ENCODE measurements at regions not wholly inside any gene's neighbourhood (a gene's known extent, or its start where the extent isn't known, plus 50 kb on each side); places are given as distances from the start of the nearest gene placed in this dataset.

DNA sequence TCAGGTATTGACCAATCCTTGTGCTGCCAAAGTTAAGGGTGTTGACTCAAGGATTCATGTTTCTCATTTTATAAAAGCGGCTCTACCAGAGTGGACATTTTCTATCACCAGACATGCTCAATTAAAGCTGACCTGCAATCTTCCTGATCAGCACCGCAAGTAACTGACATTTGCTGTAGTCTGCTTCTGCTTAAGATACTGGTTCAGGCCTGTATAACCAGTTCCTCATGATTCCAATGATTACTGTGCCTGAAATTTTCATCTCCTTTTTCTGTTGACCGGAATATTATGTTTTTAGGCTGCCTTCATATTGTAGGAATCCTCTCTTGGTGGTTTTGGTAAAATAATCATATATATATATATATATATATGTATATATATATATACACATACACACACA, 160.2 kb upstream of the SPIN4 start:
- Histone ChIP-seq H3K4me2 (no peak overlapping the region), H3K9me2 (ENCODE audit: insufficient read depth) (no peaks in the 10 kb centered on the region), H2AFZ (no peak overlapping the region), H3K27me3 (ENCODE audit: insufficient read depth) (no peaks in the 10 kb centered on the region), H3K4me3 (no peak overlapping the region), H3K79me2 (replicated peaks; ENCODE audit: insufficient read depth) (no peaks in the 10 kb centered on the region), H3F3A (replicated peaks; ENCODE audit: low read depth) (no peaks in the 10 kb centered on the region), H3K4me1 (ENCODE audit: insufficient read depth) (no peaks in the 10 kb centered on the region), H3K36me3 (ENCODE audit: insufficient read depth) (no peaks in the 10 kb centered on the region), H4K20me1 (replicated peaks; ENCODE audit: insufficient read depth) (no peaks in the 10 kb centered on the region), H3K27ac (ENCODE audit: low read depth) (no peak overlapping the region)
- Mint-ChIP-seq H3K9me3 (no peaks in the 10 kb centered on the region), H3K27ac (no peak overlapping the region), H3K36me3 (ENCODE audit: low read depth) (no peaks in the 10 kb centered on the region; the same call in 2 of the 3 replicates), H3K27me3 (ENCODE audit: insufficient read depth, low read depth, poor library complexity) (no peaks in the 10 kb centered on the region), H3K4me1 (peaks cover 6% of the 10 kb centered on the region), H3K4me3 (no peak overlapping the region)
- no peak for ATAC-seq
- DNase-seq (ENCODE audit: low spot score): no peak
- TF ChIP-seq NANOG (IDR thresholded peaks at IDR 0.05; ENCODE audit: borderline replicate concordance) (no peak), EZH2phosphoT487 (IDR thresholded peaks at IDR 0.05; ENCODE audit: unreplicated experiment) (no peak)
- TF ChIP-seq, protein P1, sequence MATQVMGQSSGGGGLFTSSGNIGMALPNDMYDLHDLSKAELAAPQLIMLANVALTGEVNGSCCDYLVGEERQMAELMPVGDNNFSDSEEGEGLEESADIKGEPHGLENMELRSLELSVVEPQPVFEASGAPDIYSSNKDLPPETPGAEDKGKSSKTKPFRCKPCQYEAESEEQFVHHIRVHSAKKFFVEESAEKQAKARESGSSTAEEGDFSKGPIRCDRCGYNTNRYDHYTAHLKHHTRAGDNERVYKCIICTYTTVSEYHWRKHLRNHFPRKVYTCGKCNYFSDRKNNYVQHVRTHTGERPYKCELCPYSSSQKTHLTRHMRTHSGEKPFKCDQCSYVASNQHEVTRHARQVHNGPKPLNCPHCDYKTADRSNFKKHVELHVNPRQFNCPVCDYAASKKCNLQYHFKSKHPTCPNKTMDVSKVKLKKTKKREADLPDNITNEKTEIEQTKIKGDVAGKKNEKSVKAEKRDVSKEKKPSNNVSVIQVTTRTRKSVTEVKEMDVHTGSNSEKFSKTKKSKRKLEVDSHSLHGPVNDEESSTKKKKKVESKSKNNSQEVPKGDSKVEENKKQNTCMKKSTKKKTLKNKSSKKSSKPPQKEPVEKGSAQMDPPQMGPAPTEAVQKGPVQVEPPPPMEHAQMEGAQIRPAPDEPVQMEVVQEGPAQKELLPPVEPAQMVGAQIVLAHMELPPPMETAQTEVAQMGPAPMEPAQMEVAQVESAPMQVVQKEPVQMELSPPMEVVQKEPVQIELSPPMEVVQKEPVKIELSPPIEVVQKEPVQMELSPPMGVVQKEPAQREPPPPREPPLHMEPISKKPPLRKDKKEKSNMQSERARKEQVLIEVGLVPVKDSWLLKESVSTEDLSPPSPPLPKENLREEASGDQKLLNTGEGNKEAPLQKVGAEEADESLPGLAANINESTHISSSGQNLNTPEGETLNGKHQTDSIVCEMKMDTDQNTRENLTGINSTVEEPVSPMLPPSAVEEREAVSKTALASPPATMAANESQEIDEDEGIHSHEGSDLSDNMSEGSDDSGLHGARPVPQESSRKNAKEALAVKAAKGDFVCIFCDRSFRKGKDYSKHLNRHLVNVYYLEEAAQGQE (IDR thresholded peaks at IDR 0.05; ENCODE audit: unreplicated experiment): no peak

DNA sequence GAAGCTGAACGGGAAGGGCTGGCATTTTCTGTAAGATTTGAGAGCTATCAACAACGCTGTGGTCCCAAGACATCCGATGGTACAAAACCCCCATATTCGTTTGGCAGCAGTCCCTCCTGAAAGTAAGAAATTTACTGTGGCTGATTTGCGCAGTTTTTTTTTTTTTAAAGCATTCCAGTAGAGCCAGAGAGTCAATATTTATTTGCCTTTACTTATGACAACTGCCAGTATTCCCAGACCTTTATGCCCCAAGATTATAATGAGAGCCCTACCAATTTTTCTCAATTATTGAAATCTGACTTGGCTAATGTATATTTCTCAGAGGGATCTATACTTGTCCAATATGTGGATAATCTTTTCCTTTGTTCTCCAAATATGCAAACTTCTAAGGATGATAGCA, 157.5 kb upstream of the SPIN4 start:
- Histone ChIP-seq H3K4me2 (no peak overlapping the region), H3K9me2 (ENCODE audit: insufficient read depth) (no peaks in the 10 kb centered on the region), H3K4me3 (no peak overlapping the region), H3K36me3 (ENCODE audit: insufficient read depth) (no peaks in the 10 kb centered on the region), H3K27ac (ENCODE audit: low read depth) (no peak overlapping the region), H3K27me3 (ENCODE audit: insufficient read depth) (no peaks in the 10 kb centered on the region), H3K4me1 (ENCODE audit: insufficient read depth) (no peaks in the 10 kb centered on the region), H3K79me2 (replicated peaks; ENCODE audit: insufficient read depth) (no peaks in the 10 kb centered on the region), H2AFZ (no peak overlapping the region), H3F3A (replicated peaks; ENCODE audit: low read depth) (no peaks in the 10 kb centered on the region), H4K20me1 (replicated peaks; ENCODE audit: insufficient read depth) (no peaks in the 10 kb centered on the region)
- H3K27me3 Mint-ChIP-seq (ENCODE audit: insufficient read depth, low read depth, poor library complexity): no peaks in the 10 kb centered on the region
- no peak overlapping the region for H3K27ac Mint-ChIP-seq
- peaks cover 8% of the 10 kb centered on the region; the same call in 2 of the 3 replicates for H3K36me3 Mint-ChIP-seq (ENCODE audit: low read depth)
- ATAC-seq (no peak), DNase-seq (ENCODE audit: low spot score) (no peak)
- no peak overlapping the region for H3K4me3 Mint-ChIP-seq
- peaks cover 16% of the 10 kb centered on the region for H3K4me1 Mint-ChIP-seq
- H3K9me3 Mint-ChIP-seq: no peaks in the 10 kb centered on the region
- TF ChIP-seq ZNF114 (CRISPR knock-in tag; IDR thresholded peaks at IDR 0.05) (no peak), STAT1 (IDR thresholded peaks at IDR 0.05; ENCODE audit: unreplicated experiment) (no peak), JUNB (IDR thresholded peaks at IDR 0.05; ENCODE audit: unreplicated experiment) (no peak), EZH2 (IDR thresholded peaks at IDR 0.05; ENCODE audit: low read depth, unreplicated experiment) (no peak), CREB1 (CRISPR knock-in tag; IDR thresholded peaks at IDR 0.05; ENCODE audit: low read depth) (no peak)
- TF ChIP-seq, protein P1 (IDR thresholded peaks at IDR 0.05; ENCODE audit: unreplicated experiment): no peak
- TF ChIP-seq, protein P2, sequence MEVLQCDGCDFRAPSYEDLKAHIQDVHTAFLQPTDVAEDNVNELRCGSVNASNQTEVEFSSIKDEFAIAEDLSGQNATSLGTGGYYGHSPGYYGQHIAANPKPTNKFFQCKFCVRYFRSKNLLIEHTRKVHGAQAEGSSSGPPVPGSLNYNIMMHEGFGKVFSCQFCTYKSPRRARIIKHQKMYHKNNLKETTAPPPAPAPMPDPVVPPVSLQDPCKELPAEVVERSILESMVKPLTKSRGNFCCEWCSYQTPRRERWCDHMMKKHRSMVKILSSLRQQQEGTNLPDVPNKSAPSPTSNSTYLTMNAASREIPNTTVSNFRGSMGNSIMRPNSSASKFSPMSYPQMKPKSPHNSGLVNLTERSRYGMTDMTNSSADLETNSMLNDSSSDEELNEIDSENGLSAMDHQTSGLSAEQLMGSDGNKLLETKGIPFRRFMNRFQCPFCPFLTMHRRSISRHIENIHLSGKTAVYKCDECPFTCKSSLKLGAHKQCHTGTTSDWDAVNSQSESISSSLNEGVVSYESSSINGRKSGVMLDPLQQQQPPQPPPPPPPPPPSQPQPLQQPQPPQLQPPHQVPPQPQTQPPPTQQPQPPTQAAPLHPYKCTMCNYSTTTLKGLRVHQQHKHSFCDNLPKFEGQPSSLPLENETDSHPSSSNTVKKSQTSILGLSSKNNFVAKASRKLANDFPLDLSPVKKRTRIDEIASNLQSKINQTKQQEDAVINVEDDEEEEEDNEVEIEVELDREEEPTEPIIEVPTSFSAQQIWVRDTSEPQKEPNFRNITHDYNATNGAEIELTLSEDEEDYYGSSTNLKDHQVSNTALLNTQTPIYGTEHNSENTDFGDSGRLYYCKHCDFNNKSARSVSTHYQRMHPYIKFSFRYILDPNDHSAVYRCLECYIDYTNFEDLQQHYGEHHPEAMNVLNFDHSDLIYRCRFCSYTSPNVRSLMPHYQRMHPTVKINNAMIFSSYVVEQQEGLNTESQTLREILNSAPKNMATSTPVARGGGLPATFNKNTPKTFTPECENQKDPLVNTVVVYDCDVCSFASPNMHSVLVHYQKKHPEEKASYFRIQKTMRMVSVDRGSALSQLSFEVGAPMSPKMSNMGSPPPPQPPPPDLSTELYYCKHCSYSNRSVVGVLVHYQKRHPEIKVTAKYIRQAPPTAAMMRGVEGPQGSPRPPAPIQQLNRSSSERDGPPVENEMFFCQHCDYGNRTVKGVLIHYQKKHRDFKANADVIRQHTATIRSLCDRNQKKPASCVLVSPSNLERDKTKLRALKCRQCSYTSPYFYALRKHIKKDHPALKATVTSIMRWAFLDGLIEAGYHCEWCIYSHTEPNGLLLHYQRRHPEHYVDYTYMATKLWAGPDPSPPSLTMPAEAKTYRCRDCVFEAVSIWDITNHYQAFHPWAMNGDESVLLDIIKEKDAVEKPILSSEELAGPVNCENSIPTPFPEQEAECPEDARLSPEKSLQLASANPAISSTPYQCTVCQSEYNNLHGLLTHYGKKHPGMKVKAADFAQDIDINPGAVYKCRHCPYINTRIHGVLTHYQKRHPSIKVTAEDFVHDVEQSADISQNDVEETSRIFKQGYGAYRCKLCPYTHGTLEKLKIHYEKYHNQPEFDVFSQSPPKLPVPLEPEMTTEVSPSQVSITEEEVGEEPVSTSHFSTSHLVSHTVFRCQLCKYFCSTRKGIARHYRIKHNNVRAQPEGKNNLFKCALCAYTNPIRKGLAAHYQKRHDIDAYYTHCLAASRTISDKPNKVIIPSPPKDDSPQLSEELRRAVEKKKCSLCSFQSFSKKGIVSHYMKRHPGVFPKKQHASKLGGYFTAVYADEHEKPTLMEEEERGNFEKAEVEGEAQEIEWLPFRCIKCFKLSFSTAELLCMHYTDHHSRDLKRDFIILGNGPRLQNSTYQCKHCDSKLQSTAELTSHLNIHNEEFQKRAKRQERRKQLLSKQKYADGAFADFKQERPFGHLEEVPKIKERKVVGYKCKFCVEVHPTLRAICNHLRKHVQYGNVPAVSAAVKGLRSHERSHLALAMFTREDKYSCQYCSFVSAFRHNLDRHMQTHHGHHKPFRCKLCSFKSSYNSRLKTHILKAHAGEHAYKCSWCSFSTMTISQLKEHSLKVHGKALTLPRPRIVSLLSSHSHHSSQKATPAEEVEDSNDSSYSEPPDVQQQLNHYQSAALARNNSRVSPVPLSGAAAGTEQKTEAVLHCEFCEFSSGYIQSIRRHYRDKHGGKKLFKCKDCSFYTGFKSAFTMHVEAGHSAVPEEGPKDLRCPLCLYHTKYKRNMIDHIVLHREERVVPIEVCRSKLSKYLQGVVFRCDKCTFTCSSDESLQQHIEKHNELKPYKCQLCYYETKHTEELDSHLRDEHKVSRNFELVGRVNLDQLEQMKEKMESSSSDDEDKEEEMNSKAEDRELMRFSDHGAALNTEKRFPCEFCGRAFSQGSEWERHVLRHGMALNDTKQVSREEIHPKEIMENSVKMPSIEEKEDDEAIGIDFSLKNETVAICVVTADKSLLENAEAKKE (CRISPR knock-in tag; IDR thresholded peaks at IDR 0.05): no peak

All from GM23338 (cell line).